ENCODE measurements at regions not wholly inside any gene's neighbourhood (a gene's known extent, or its start where the extent isn't known, plus 50 kb on each side); places are given as distances from the start of the nearest gene placed in this dataset.
"Not testable (repeated sequence)": the region's sequence is repeated elsewhere in the genome, so short reads cannot be mapped to it uniquely, and the experiment has no call there.

- no peak for DNase-seq
Observed at GRCh38 chr10:22824984-22825383, 102.9 kb upstream of the ARMC3 start.

DNA sequence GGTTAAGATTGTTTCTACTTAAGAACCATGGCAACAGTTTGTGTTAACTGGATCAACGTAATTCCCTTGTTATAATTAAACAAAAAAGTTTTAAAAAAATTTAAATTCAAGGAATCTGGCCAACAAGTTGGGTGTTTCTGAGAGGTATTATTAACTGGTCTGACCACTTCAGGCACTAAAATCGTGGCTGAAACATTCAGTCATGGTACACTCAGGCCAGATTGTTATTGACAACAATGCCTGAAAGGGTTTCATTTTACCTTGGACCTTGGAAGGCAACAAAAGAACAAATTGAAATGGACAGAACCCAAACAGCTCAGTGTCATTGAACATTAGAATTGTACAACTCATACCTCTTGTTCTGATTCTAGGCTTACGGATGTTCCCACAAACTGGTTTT lies 103.3 kb upstream of the ARMC3 start:
- no peaks in the 10 kb centered on the region for H3K9me3 ChIP-seq (replicated peaks)
- no peaks in the 10 kb centered on the region for H3K27me3 ChIP-seq (ENCODE audit: low read depth)
- no peak for DNase-seq
- H3K4me3 ChIP-seq: no peak overlapping the region
- intact Hi-C loops (cut with micrococcal nuclease): no loop called here
- no peaks in the 10 kb centered on the region for H3K4me1 ChIP-seq
- no peak overlapping the region for H3K27ac ChIP-seq (replicated peaks)
- no peaks in the 10 kb centered on the region for H3K36me3 ChIP-seq
- no peak for TF ChIP-seq CTCF (IDR thresholded peaks at IDR 0.05; ENCODE audit: borderline replicate concordance)

More at GRCh38 chr10:22824984-22825383, 102.9 kb upstream of the ARMC3 start:
- Histone ChIP-seq H3K27ac (replicated peaks) (no peak overlapping the region), H3K9me3 (replicated peaks) (no peaks in the 10 kb centered on the region), H3K4me1 (no peaks in the 10 kb centered on the region), H3K36me3 (no peaks in the 10 kb centered on the region), H3K27me3 (ENCODE audit: low read depth) (no peaks in the 10 kb centered on the region), H3K4me3 (no peak overlapping the region)
- intact Hi-C loops (cut with micrococcal nuclease): no loop called here
- TF ChIP-seq CTCF (IDR thresholded peaks at IDR 0.05; ENCODE audit: borderline replicate concordance): no peak

GRCh38 chr10:22823109-22823508 lies 104.7 kb upstream of the ARMC3 start:
- intact Hi-C loops (cut with micrococcal nuclease): no loop called here
- Histone ChIP-seq H3K27ac (replicated peaks) (no peak overlapping the region), H3K36me3 (no peaks in the 10 kb centered on the region), H3K27me3 (ENCODE audit: low read depth) (no peaks in the 10 kb centered on the region), H3K4me1 (no peaks in the 10 kb centered on the region), H3K9me3 (replicated peaks) (no peaks in the 10 kb centered on the region), H3K4me3 (no peak overlapping the region)
- DNase-seq: no peak
- no peak for TF ChIP-seq CTCF (IDR thresholded peaks at IDR 0.05; ENCODE audit: borderline replicate concordance)

DNA sequence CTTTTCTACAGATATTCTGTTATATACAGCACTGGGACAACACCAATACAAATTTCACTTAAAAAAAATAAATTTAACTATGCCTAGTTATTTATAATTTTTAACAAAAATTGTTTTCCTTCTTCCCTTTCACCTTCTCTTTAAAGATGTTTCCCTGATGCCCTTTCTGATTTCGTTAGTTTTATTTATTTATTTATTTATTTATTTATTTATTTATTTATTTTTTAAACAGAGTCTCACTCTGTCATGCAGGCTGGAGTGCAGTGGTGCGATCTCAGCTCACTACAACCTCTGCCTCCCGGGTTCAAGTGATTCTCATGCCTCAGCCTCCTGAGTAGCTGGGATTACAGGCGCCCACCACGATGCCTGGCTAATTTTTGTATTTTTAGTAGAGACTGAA lies 105.9 kb upstream of the ARMC3 start:
- H3K36me3 ChIP-seq; H3K27me3 ChIP-seq (ENCODE audit: low read depth); H3K4me3 ChIP-seq; H3K4me1 ChIP-seq; intact Hi-C loops (cut with micrococcal nuclease); H3K27ac ChIP-seq (replicated peaks); H3K9me3 ChIP-seq (replicated peaks); DNase-seq: not testable (repeated sequence)

GRCh38 chr10:22821501-22821900 lies 106.4 kb upstream of the ARMC3 start:
- Histone ChIP-seq H3K4me1 (no peaks in the 10 kb centered on the region), H3K4me3 (no peak overlapping the region), H3K27me3 (ENCODE audit: low read depth) (no peaks in the 10 kb centered on the region), H3K9me3 (replicated peaks) (no peaks in the 10 kb centered on the region), H3K36me3 (no peaks in the 10 kb centered on the region), H3K27ac (replicated peaks) (no peak overlapping the region)
- TF ChIP-seq CTCF (IDR thresholded peaks at IDR 0.05; ENCODE audit: borderline replicate concordance): no peak
- DNase-seq: no peak
- intact Hi-C loops (cut with micrococcal nuclease): no loop called here

GRCh38 chr10:22816298-22816653 lies 101.9 kb upstream of the PIP4K2A start:
- intact Hi-C loops (cut with micrococcal nuclease): no loop called here
- no peak for DNase-seq
- no peak for TF ChIP-seq CTCF (IDR thresholded peaks at IDR 0.05; ENCODE audit: borderline replicate concordance)

More at GRCh38 chr10:22816298-22816653, 101.9 kb upstream of the PIP4K2A start:
- Histone ChIP-seq H3K27ac (replicated peaks) (no peak overlapping the region), H3K36me3 (no peaks in the 10 kb centered on the region), H3K27me3 (ENCODE audit: low read depth) (no peaks in the 10 kb centered on the region), H3K9me3 (replicated peaks) (no peaks in the 10 kb centered on the region), H3K4me1 (no peaks in the 10 kb centered on the region), H3K4me3 (no peak overlapping the region)

All from left ventricle myocardium inferior (tissue), 1 donor.